GM19328 (cell line): ENCODE measurements at regions not wholly inside any gene's neighbourhood (a gene's known extent, or its start where the extent isn't known, plus 50 kb on each side); places are given as distances from the start of the nearest gene placed in this dataset.

Source experiments
- ATAC-seq: cut with Tn5 transposase; IDR thresholded peaks from one replicate; pipeline ENCODE4 v1.9.1; 2021; ENCODE audit warnings: mild to moderate bottlenecking, moderate library complexity; ENCODE audit not compliant: unreplicated experiment

GRCh38 chr4:34790131-34790530 is 1454.2 kb downstream of the ARAP2 start:
- no peak for ATAC-seq

DNA sequence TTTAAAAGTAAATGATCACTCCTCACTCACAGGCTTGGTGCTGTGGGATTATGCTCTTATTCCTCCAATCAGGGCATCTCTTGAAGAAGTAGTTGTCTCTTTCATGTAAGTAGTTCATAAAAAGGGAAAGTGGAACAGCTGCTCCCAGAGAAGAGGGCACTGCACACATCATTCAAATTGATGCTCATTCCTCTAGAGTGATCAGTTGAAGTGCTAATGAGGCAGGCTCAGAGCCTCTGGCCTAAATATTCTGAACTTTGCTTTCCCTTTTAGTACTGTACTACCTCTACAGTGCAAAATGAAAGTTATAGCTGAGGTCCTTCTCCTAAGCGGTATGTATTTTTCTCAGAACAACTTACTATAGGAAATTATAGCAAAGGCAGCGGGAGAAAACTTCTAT is 1453.1 kb downstream of the ARAP2 start:
- no peak for ATAC-seq

- no peak for ATAC-seq
Observed at GRCh38 chr4:34800953-34801352, 1443.4 kb downstream of the ARAP2 start.

DNA sequence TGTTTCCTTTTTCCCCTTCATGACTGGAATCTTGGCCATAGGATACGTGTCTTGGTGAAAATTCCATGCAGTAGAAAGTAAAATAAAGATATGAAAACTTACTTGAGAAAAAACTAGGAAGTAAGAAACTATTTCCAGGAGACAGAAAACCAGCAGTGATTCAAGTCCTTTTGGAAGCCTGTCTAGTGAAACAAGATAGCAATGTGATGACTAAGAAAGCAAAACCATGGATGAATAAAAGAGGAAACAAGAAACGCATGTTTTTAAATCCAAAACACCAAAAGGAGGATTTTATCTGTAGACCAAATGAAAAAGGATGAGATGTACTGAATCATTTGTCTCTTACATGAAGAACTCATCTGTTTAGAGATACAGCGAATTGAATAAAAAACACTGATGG is 1430.0 kb downstream of the ARAP2 start:
- no peak for ATAC-seq

GRCh38 chr4:34824515-34824914 is 1419.8 kb downstream of the ARAP2 start:
- ATAC-seq: no peak

GRCh38 chr4:34826660-34827059 is 1417.7 kb downstream of the ARAP2 start:
- ATAC-seq: no peak

- ATAC-seq: no peak
Observed at GRCh38 chr4:34845926-34846325, 1398.4 kb downstream of the ARAP2 start.

DNA sequence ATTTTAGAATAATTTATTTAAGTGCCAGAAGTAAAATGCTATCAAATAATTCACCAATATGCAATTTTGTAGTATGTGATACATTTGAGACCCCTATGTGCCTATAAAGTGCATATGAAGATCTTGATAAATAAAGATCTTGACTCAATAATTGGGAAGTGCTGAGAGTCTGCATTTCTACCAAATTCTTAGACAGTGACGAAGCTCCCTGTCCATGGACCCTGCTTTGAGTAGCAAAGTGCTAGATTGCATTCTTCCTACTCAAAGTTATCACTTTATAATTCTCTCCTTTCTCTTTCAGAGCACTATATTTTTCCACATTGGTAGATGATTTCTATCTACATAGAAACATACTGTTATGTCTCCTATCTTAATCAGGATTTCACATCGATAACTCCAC is 1393.9 kb downstream of the ARAP2 start:
- no peak for ATAC-seq

GRCh38 chr4:34850968-34851367 is 1393.3 kb downstream of the ARAP2 start:
- no peak for ATAC-seq

- ATAC-seq: no peak
Observed at GRCh38 chr4:34851411-34851810, 1392.9 kb downstream of the ARAP2 start.

DNA sequence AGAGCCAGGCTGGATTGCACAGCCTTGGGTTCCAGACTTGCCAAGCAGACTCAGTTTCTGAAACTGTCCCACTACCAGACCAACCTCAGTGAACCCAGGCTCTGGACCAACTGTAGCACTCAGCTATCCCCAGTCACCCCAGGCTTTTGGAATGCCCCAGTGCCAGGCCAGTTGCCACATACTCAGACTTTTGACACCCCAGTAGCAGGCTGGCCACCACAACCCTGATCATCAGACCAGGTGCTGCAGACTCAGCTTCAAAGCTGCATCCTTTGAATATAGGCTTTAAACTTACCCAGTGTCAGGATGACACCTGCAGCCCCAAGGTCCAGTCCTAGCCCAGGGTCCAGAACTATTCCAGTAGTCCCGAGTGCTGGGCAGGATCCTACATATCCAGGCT is 1389.9 kb downstream of the ARAP2 start:
- ATAC-seq: no peak

GRCh38 chr4:34861666-34862065 is 1382.6 kb downstream of the ARAP2 start:
- ATAC-seq: no peak

GRCh38 chr4:34878961-34879360 is 1365.4 kb downstream of the ARAP2 start:
- ATAC-seq: no peak

- no peak for ATAC-seq
Observed at GRCh38 chr4:34880246-34880645, 1364.1 kb downstream of the ARAP2 start.

- no peak for ATAC-seq
Observed at GRCh38 chr4:34891892-34892291, 1352.4 kb downstream of the ARAP2 start.

DNA sequence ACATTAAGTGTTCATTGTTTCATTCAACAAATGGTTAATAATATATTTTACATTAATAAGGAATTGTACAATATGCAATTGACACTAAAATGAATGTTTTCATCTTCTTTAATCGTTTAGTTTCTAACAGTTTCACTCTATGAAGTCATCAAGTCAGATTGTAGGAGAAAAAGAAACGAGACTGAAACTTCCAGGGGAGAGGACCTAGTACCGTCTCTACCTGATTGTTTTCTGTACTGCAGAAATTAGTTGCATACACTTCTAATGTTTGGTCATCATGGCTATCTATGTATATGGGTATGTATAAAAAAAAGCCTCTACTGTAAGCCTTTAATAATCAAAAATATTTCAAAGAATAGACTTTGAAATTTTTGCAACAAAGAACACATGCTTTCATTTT is 1350.9 kb downstream of the ARAP2 start:
- no peak for ATAC-seq

- ATAC-seq: no peak
Observed at GRCh38 chr4:34920032-34920431, 1324.3 kb downstream of the ARAP2 start.

DNA sequence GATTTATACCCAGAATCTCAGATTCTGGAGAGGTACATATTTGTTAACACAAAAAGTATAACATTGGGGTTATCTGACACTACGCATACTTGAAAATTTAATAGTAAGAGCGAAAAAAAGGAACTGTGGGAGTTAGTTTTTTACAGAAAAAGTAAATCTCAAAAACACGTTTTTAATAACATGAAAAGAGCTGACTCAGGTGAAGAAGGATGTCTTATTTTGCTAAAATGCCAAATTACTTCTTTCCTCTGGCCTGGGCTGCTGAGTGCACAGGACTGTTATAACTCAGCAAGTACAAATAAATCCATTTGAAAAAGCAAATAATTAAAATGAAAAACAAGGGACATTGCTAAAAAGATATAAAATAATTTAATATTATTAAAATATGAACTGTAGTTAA is 1322.9 kb downstream of the ARAP2 start:
- ATAC-seq: no peak

GRCh38 chr4:34922325-34922724 is 1322.0 kb downstream of the ARAP2 start:
- no peak for ATAC-seq

- ATAC-seq: no peak
Observed at GRCh38 chr4:34932591-34932990, 1311.7 kb downstream of the ARAP2 start.

GRCh38 chr4:34935739-34936138 is 1308.6 kb downstream of the ARAP2 start:
- no peak for ATAC-seq

DNA sequence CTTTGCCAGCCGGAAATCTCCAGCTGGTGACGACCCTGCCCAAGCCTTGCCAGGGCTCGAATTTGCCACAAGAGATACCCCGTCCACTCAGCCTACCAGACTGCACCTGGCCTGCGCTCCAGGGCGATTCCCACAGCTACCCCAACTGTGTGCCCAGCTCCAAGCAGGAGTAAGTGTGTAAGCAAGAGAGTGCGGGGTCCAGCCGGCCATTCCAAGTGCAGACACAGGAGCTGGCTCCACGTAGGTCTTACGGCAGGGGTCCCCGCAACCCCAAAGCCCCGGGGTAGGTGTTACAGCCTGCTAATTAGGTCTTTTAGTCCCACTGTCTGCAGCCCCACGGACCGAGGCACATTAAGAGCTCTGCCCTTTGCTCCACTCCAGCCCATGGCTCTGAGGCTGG is 1305.2 kb downstream of the ARAP2 start:
- no peak for ATAC-seq

GRCh38 chr4:34943741-34944386 is 1300.5 kb downstream of the ARAP2 start:
- no peak for ATAC-seq
